Right atrium auricular region (tissue), 2 donors: ENCODE measurements at regions not wholly inside any gene's neighbourhood (a gene's known extent, or its start where the extent isn't known, plus 50 kb on each side); places are given as distances from the start of the nearest gene placed in this dataset.

Source experiments
- DNase-seq: peaks from one replicate; pipeline ENCODE4 v3.0.0-alpha.2; 2019; ENCODE audit warnings: low spot score
- H3K27ac ChIP-seq, 2 donors: fragments of 200-600 bp; sonication (generic); 1 replicate in 1 of 2; 2 replicates in 1 of 2; pipeline ENCODE4 v1.5.1; 2016 to 2019
- H3K27me3 ChIP-seq, 2 donors: fragments of 200-600 bp; sonication (generic); one replicate each; pipeline versions ENCODE4 v1.5.1 to v1.6.0; 2017 to 2019
- H3K36me3 ChIP-seq: fragments of 200-600 bp; sonication (generic); one replicate; pipeline ENCODE4 v1.5.1; 2016
- H3K4me1 ChIP-seq, 2 donors: fragments of 200-600 bp; sonication (generic); one replicate each; pipeline versions ENCODE4 v1.5.1 to v1.6.0; 2017 to 2019
- H3K4me3 ChIP-seq, 2 donors: fragments of 200-600 bp; sonication (generic); 1 replicate in 1 of 2; 2 replicates in 1 of 2; pipeline ENCODE4 v1.5.1; 2017 to 2019; ENCODE audit warnings: mild to moderate bottlenecking in 1 of 2, moderate library complexity in 1 of 2
- H3K9me3 ChIP-seq, 2 donors: fragments of 200-600 bp; sonication (generic); one replicate each; pipeline ENCODE4 v1.5.1; 2019
- TF ChIP-seq, protein P1 (sequence below), 2 donors: fragments of 200-600 bp; sonication (generic); IDR thresholded peaks; one replicate each; pipeline ENCODE4 v1.5.1; 2019; ENCODE audit warnings: antibody characterized with exemption in 2 of 2

GRCh38 chrX:104420907-104421306 lies 145.1 kb upstream of the IL1RAPL2 start:
- Histone ChIP-seq H3K27ac (no peak overlapping the region), H3K4me1 (no peaks in the 10 kb centered on the region), H3K27me3 (no peaks in the 10 kb centered on the region), H3K36me3 (no peaks in the 10 kb centered on the region), H3K4me3 (no peak overlapping the region), H3K9me3 (peaks cover 0 to 23% of the 10 kb centered on the region in 2 donors)
- no peak for DNase-seq
- TF ChIP-seq, protein P1, sequence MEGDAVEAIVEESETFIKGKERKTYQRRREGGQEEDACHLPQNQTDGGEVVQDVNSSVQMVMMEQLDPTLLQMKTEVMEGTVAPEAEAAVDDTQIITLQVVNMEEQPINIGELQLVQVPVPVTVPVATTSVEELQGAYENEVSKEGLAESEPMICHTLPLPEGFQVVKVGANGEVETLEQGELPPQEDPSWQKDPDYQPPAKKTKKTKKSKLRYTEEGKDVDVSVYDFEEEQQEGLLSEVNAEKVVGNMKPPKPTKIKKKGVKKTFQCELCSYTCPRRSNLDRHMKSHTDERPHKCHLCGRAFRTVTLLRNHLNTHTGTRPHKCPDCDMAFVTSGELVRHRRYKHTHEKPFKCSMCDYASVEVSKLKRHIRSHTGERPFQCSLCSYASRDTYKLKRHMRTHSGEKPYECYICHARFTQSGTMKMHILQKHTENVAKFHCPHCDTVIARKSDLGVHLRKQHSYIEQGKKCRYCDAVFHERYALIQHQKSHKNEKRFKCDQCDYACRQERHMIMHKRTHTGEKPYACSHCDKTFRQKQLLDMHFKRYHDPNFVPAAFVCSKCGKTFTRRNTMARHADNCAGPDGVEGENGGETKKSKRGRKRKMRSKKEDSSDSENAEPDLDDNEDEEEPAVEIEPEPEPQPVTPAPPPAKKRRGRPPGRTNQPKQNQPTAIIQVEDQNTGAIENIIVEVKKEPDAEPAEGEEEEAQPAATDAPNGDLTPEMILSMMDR (IDR thresholded peaks at IDR 0.05): no peak

GRCh38 chrX:104419926-104420325 lies 146.1 kb upstream of the IL1RAPL2 start:
- Histone ChIP-seq H3K27me3 (no peaks in the 10 kb centered on the region), H3K27ac (no peak overlapping the region), H3K9me3 (peaks cover 0 to 23% of the 10 kb centered on the region in 2 donors), H3K4me3 (no peak overlapping the region), H3K36me3 (no peaks in the 10 kb centered on the region), H3K4me1 (no peaks in the 10 kb centered on the region)
- no peak for DNase-seq
- TF ChIP-seq, protein P1 (IDR thresholded peaks at IDR 0.05): no peak

- no peak for DNase-seq
- TF ChIP-seq, protein P1 (IDR thresholded peaks at IDR 0.05): no peak
- H3K27me3 ChIP-seq: no peaks in the 10 kb centered on the region
Measured at GRCh38 chrX:104419211-104419610, 146.8 kb upstream of the IL1RAPL2 start.

DNA sequence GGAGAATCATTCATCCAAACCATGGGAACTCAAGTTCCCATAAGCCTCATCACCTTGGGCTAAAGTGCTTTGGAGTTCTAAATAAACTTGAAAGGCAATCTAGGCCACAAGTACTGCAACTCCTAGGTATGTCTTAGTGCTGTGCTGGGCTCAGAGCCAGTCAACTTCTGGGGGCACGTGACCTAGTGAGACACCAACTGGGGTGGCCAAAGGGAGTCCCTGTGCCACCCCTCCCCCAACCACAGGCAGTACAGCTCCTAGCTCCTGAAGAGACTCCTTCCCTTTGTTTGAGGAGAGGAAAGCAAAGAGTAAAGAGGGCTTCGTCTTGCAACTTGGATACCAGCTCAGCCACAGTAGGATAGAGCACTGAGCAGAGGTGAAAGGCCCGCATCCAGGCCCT lies 154.2 kb upstream of the IL1RAPL2 start:
- no peaks in the 10 kb centered on the region for H3K36me3 ChIP-seq
- TF ChIP-seq, protein P1 (IDR thresholded peaks at IDR 0.05): no peak
- H3K4me1 ChIP-seq: no peaks in the 10 kb centered on the region
- H3K27ac ChIP-seq: no peak overlapping the region
- H3K9me3 ChIP-seq: peaks cover 0 to 19% of the 10 kb centered on the region in 2 donors
- no peak for DNase-seq
- H3K27me3 ChIP-seq: no peaks in the 10 kb centered on the region
- H3K4me3 ChIP-seq: no peak overlapping the region

More at GRCh38 chrX:104419211-104419610, 146.8 kb upstream of the IL1RAPL2 start:
- no peak overlapping the region for H3K27ac ChIP-seq
- H3K4me3 ChIP-seq: no peak overlapping the region
- no peaks in the 10 kb centered on the region for H3K4me1 ChIP-seq
- H3K36me3 ChIP-seq: no peaks in the 10 kb centered on the region
- H3K9me3 ChIP-seq: peaks cover 0 to 23% of the 10 kb centered on the region in 2 donors

GRCh38 chrX:104400387-104400786 lies 145.7 kb upstream of the ESX1 start:
- DNase-seq: no peak
- Histone ChIP-seq H3K27ac (no peak overlapping the region), H3K9me3 (no peaks in the 10 kb centered on the region), H3K27me3 (no peaks in the 10 kb centered on the region), H3K4me3 (no peak overlapping the region), H3K36me3 (no peaks in the 10 kb centered on the region), H3K4me1 (no peaks in the 10 kb centered on the region)
- TF ChIP-seq, protein P1 (IDR thresholded peaks at IDR 0.05): no peak

- H3K9me3 ChIP-seq: no peaks in the 10 kb centered on the region
- H3K4me3 ChIP-seq: no peak overlapping the region
- no peaks in the 10 kb centered on the region for H3K4me1 ChIP-seq
- H3K27me3 ChIP-seq: no peaks in the 10 kb centered on the region
- no peaks in the 10 kb centered on the region for H3K36me3 ChIP-seq
- no peak overlapping the region for H3K27ac ChIP-seq
- DNase-seq: no peak
- TF ChIP-seq, protein P1 (IDR thresholded peaks at IDR 0.05): no peak
Measured at GRCh38 chrX:104392350-104392749, 137.6 kb upstream of the ESX1 start.
